ENCODE measurements at regions not wholly inside any gene's neighbourhood (a gene's known extent, or its start where the extent isn't known, plus 50 kb on each side); places are given as distances from the start of the nearest gene placed in this dataset.

DNA sequence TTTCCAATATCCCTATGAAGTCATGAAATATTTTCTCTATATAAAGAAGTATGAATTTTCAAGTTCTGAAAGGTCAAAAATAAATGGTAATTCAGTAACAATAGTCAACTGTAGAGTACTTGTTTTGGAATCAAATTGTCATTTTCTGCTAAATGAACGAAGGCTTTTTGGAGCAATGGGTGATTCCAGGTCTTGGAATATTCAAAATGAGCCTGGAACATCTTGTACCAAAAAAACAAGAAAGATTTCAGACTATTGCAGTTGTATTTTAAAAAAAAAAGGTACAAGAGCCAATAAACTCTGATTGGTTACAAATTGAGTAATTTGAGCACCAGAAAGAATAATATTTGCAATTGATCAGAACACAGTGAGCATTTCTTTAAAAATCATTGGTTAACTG is 730.1 kb downstream of the DTWD2 start:
- DNase-seq: no peak

- no peak for DNase-seq
Measured at GRCh38 chr5:118257066-118257465, 731.3 kb downstream of the DTWD2 start.

- no peak for DNase-seq
Measured at GRCh38 chr5:118253225-118254061, 734.9 kb downstream of the DTWD2 start.

GRCh38 chr5:118249386-118249785 is 739.0 kb downstream of the DTWD2 start:
- DNase-seq: no peak

DNA sequence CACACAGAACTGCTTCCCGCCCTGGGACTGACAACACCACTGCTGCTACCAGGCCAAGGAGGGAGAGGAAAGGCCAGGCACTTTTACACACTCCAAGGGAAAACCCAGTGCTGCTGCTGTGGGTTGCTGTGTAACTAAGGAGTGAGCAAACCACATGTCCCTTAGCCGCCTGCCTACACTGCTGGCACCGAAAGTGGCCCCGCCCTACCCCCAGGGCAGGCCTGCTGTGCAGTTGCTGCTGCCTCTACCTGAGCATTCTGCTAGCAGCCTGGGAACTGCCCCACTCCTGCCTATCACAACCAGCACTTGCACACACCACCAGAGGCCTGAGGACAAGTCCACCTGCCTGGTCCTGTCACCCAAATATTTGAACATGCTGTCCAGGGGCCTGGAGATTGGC is 740.9 kb downstream of the DTWD2 start:
- DNase-seq: no peak

- DNase-seq: no peak
Measured at GRCh38 chr5:118243613-118244012, 744.7 kb downstream of the DTWD2 start.

DNA sequence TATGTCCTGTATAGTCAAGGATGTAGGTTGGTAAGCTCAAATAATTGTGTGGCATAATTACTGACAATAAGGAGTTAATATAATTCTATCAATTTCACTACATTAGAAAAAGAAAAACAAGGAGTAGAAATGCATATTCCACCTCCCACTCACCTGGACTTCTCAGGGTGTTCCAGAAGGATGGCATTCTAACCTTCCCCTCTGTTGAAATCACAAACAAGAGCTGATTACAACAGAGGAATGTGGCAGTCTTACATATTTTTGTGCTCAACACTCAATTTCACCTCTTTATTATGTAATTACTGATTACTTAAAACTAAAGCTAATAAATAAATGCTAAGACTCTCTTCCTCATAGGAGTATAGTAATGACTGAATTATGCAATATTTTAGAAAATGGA is 745.3 kb downstream of the DTWD2 start:
- no peak for DNase-seq

GRCh38 chr5:118236108-118236849 is 752.1 kb downstream of the DTWD2 start:
- DNase-seq: no peak

DNA sequence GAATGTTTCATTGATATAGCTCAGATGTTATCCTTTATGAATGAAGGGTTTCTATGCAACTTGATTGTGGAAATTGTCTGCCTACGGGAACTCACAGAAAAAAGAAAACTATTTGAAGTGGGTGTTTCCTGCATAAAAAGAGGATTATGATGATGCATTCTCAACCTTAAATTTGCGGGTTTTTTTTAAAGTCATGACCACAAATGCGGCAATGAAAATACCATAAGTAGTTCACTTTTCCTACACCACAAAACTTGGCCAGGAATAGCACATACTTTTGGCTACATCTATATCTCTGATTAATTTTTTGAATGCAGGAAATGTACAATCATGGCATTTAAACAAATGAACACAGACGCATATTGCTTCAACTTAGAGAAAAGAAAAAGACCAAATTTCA is 754.7 kb downstream of the DTWD2 start:
- DNase-seq: no peak

DNA sequence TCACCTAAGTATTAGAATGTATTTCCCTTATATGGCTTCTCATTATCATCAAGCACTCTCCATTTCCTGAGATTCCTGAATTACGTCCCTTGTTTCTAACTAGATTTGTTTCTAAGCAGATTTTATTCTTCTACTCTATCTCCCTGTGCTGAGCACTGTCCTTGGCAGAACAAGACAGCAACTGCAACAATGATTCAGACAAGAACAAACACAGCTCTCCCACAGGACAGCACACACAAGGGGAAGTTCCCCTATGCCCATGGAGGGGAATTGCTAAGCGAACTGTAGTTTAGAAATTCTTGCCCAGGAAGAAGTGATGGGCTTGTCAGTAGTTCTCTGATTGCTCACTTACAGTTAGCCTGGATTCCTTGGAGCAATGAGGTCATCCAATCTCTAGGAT is 759.9 kb downstream of the DTWD2 start:
- no peak for DNase-seq

- DNase-seq: no peak
Measured at GRCh38 chr5:118224546-118224945, 763.8 kb downstream of the DTWD2 start.

- no peak for DNase-seq
Measured at GRCh38 chr5:118220556-118221195, 767.7 kb downstream of the DTWD2 start.

- no peak for DNase-seq
Measured at GRCh38 chr5:118211606-118212005, 776.7 kb downstream of the DTWD2 start.

GRCh38 chr5:118208031-118208453 is 780.3 kb downstream of the DTWD2 start:
- DNase-seq: no peak

GRCh38 chr5:118199801-118200200 is 788.5 kb downstream of the DTWD2 start:
- DNase-seq: no peak

DNA sequence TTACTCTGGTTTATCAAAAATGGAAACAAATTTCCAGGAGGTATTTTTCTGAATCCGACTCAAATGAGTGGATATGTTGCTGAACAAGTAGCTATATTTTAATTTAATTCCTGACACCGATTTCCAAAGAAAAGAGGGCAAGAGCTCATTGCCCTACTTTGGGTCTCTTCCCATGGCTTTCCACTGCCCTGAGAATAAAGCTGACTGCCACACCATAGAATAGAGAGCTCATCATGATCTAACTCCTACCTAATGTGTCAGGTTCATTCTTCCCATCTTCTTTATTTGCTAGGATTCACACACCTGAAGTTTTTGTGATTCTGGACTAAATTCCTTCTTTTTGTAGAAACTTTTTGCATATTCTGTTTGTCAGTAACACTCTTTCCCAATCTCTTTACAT is 792.1 kb downstream of the DTWD2 start:
- DNase-seq: no peak

GRCh38 chr5:118195211-118195610 is 793.1 kb downstream of the DTWD2 start:
- DNase-seq: no peak

DNA sequence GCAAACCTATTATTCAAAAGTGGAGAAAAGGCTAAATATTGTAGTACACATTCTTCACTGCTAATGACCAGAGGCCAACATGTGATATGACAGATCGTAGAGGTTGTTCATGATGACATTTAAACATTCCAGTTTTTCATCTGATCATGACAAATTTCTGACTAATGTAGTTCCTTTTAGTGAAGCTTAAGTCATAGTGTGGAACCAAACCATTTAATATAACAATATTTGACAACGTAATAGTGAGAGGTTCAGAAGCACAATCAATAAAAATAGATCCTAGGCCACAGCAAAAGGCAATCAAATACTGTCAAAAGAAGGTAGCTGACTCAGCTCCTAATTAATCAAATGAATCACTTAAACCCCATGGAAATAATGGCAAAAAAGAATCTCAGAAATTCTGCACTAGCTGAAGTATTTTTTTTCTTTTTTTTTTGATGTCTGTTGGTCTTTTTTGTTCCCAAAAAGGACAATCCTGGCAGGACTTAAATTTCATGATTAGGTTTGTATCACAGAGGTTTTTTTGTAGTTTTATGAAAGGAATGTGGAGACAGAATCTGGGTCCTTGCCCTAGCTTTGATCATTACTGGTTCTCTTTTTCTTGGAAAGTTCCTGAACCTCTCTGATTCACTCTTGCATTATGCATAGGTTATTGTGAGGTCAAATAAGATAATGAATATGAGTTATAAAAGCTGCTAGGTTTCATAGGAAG is 795.0 kb downstream of the DTWD2 start:
- no peak for DNase-seq

DNA sequence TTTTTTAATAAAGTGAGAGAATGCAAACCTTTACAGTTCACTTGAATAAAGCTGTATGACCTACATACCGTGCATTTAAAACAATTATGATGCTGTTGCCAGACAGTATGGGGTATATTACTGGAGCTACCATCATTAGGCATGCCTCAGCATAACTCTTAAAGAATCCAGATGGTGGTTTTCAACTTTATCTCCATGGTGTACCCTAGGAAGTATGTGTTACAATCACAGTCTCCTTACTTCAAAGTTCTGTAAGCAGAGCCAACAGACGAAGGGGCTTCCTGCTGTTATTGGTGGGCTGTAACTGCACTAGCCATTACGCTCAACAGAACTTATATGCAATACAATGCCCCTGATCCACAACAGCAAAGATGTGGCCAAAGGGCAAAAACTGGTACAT is 803.3 kb downstream of the DTWD2 start:
- DNase-seq: no peak

- DNase-seq: no peak
Measured at GRCh38 chr5:118176146-118176545, 812.2 kb downstream of the DTWD2 start.

GRCh38 chr5:118174671-118175070 is 813.7 kb downstream of the DTWD2 start:
- DNase-seq: no peak

- DNase-seq: no peak
Measured at GRCh38 chr5:118173340-118173739, 815.0 kb downstream of the DTWD2 start.

- no peak for DNase-seq
Measured at GRCh38 chr5:118165619-118166018, 822.7 kb downstream of the DTWD2 start.

Measured in T-helper 9 cell (primary cell).